ENCODE measurements at regions not wholly inside any gene's neighbourhood (a gene's known extent, or its start where the extent isn't known, plus 50 kb on each side); places are given as distances from the start of the nearest gene placed in this dataset.

DNA sequence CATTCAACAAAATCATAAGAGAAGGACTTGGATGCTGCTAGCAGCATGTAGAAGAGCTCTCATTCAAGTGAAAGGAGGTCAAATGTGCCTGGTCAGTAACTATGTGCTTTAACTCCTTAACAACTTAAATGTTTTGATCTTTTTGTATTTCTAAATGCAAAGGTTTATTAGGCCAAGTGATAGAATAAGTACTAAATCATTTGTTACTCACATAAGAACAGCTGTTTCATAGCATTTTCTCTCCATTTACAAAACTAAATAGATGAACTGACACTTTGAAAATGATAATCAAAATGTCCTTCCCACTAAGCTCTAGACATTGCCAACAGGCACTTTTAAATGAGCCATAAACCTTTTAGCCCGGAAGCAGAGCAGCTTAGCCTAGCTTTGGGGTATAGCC lies 254.3 kb upstream of the PRMT6 start:
- no peaks in the 10 kb centered on the region for H3K36me3 ChIP-seq
- H3K27me3 ChIP-seq (ENCODE audit: insufficient read depth, low read depth, severe bottlenecking) = no peaks in the 10 kb centered on the region
- DNase-seq = no peak
- no peaks in the 10 kb centered on the region for H3K9me3 ChIP-seq (ENCODE audit: severe bottlenecking)
- no peak for TF ChIP-seq CTCF (IDR thresholded peaks at IDR 0.05; ENCODE audit: low read depth, low read length)
- no peak overlapping the region for H3K4me3 ChIP-seq (ENCODE audit: low read depth, low read length)
- no peak overlapping the region for H3K27ac ChIP-seq

- H3K36me3 ChIP-seq = no peaks in the 10 kb centered on the region
- H3K4me3 ChIP-seq (ENCODE audit: low read depth, low read length) = no peak overlapping the region
- no peak for DNase-seq
- H3K9me3 ChIP-seq (ENCODE audit: severe bottlenecking) = no peaks in the 10 kb centered on the region
- H3K27ac ChIP-seq = no peak overlapping the region
- no peak for TF ChIP-seq CTCF (IDR thresholded peaks at IDR 0.05; ENCODE audit: low read depth, low read length)
- no peaks in the 10 kb centered on the region for H3K27me3 ChIP-seq (ENCODE audit: insufficient read depth, low read depth, severe bottlenecking)
Measured at GRCh38 chr1:106814418-106814817, 242.1 kb upstream of the PRMT6 start.

DNA sequence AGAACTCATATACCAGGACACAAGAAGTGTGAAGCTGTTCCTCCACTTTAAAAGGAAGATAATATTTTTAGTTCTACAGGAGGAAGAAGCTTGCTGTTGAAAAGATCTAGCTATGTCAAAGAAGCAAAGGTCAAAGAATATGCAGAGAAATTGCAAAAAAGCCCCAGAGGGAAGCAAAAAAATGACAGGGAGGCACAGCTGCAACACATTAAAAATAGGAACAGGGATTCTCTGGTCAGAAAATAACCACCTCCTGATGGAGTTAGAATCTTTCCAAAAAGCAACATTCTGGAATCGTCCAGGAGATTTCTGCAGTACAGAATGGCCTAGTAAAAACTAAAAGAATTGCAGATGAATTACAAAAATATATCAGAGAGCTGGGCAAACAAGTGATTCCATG lies 238.9 kb upstream of the PRMT6 start:
- Histone ChIP-seq H3K27ac (no peak overlapping the region), H3K9me3 (ENCODE audit: severe bottlenecking) (no peaks in the 10 kb centered on the region), H3K36me3 (no peaks in the 10 kb centered on the region), H3K4me3 (ENCODE audit: low read depth, low read length) (no peak overlapping the region), H3K27me3 (ENCODE audit: insufficient read depth, low read depth, severe bottlenecking) (no peaks in the 10 kb centered on the region)
- DNase-seq = no peak
- TF ChIP-seq CTCF (IDR thresholded peaks at IDR 0.05; ENCODE audit: low read depth, low read length) = no peak

DNA sequence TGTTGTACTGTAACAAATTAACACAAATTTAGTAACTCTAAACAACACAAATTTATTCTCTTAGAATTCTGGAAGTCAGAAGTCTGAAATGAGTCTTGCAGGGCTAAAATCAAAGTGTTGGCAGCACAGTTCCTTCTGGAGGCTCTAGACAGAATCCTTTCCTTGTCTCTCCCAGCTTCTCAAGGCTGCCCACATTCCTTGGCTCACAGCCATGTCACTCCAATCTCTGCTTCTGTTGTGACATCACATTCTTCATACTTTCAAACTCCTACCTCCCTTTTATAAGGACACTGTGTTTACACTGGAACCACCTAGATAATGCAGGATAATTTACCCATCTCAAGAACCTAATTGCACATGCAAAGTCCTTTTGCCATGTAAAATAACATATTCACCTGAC lies 225.0 kb upstream of the PRMT6 start:
- Histone ChIP-seq H3K27ac (no peak overlapping the region), H3K36me3 (no peaks in the 10 kb centered on the region), H3K4me3 (ENCODE audit: low read depth, low read length) (no peak overlapping the region), H3K9me3 (ENCODE audit: severe bottlenecking) (peaks cover 2% of the 10 kb centered on the region), H3K27me3 (ENCODE audit: insufficient read depth, low read depth, severe bottlenecking) (no peaks in the 10 kb centered on the region)
- DNase-seq = no peak
- no peak for TF ChIP-seq CTCF (IDR thresholded peaks at IDR 0.05; ENCODE audit: low read depth, low read length)

DNA sequence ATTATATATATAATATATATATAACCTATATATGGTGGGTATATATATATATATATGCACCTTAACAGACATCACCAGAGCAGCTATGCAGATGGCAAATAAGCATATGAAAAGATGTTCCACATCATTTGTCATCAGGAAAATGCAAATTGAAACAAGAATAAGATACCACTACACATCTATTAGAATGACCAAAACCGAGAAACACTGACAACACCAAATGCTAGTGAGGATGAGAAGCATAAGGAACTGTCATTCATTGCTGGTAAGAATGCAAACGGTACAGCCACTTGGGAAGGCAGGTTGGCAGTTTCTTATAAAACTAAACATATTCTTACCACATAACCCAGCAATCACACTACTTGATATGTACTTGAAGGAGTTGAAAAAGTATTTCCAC lies 219.8 kb upstream of the PRMT6 start:
- H3K27ac ChIP-seq = no peak overlapping the region
- H3K36me3 ChIP-seq = no peaks in the 10 kb centered on the region
- no peaks in the 10 kb centered on the region for H3K27me3 ChIP-seq (ENCODE audit: insufficient read depth, low read depth, severe bottlenecking)
- TF ChIP-seq CTCF (IDR thresholded peaks at IDR 0.05; ENCODE audit: low read depth, low read length) = no peak
- no peak overlapping the region for H3K4me3 ChIP-seq (ENCODE audit: low read depth, low read length)
- no peak for DNase-seq
- no peaks in the 10 kb centered on the region for H3K9me3 ChIP-seq (ENCODE audit: severe bottlenecking)

DNA sequence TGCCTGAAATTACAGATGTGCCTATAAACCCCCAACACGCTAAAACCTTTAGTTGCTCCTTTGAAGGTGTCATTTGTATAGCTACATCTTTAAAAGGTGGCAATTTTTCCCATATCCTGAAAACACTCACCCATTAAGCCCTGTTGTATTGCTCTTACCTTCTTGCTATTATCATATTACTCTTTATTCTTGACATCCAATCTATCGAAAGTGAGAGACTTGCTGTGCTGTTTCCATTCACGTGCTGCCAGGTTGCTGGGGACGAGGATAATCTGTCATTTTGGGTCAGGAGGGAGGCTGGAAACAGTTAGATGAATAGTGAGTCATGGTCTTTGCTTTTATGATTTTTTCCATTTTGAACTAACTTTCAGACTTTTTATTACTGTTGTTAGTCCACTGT lies 213.0 kb upstream of the PRMT6 start:
- Histone ChIP-seq H3K27me3 (ENCODE audit: insufficient read depth, low read depth, severe bottlenecking) (no peaks in the 10 kb centered on the region), H3K4me3 (ENCODE audit: low read depth, low read length) (no peak overlapping the region), H3K9me3 (ENCODE audit: severe bottlenecking) (no peaks in the 10 kb centered on the region), H3K36me3 (no peaks in the 10 kb centered on the region), H3K27ac (no peak overlapping the region)
- no peak for DNase-seq
- no peak for TF ChIP-seq CTCF (IDR thresholded peaks at IDR 0.05; ENCODE audit: low read depth, low read length)

Measured in WERI-Rb-1 (cell line).